Activated CD4-positive, alpha-beta T cell treated with anti-CD3 and anti-CD28 coated beads, Interleukin-2, amount 10 ng/mL, durations not matched to agents 24 days and 14 days (primary cell): ENCODE measurements at regions not wholly inside any gene's neighbourhood (a gene's known extent, or its start where the extent isn't known, plus 50 kb on each side); places are given as distances from the start of the nearest gene placed in this dataset.

Experiments
- DNase-seq: peaks from one replicate; pipeline ENCODE4 v3.0.0; 2022
- H3K27ac Mint-ChIP-seq: one replicate; pipeline ENCODE4 v1.8.0; 2022; ENCODE audit warnings: mild to moderate bottlenecking, mixed read lengths
- H3K27me3 Mint-ChIP-seq: one replicate; pipeline ENCODE4 v1.8.0; 2022; ENCODE audit warnings: mixed read lengths
- H3K36me3 Mint-ChIP-seq: one replicate; pipeline ENCODE4 v1.8.0; 2022; ENCODE audit warnings: low read depth, mild to moderate bottlenecking, mixed read lengths
- H3K4me1 Mint-ChIP-seq: one replicate; pipeline ENCODE4 v1.8.0; 2021; ENCODE audit warnings: mixed read lengths
- H3K4me3 Mint-ChIP-seq: one replicate; pipeline ENCODE4 v1.8.0; 2022; ENCODE audit warnings: mild to moderate bottlenecking, moderate library complexity, mixed read lengths
- H3K9me3 Mint-ChIP-seq: one replicate; pipeline ENCODE4 v1.8.0; 2021; ENCODE audit warnings: mixed read lengths
- intact Hi-C: fragments of 100-400 bp; cut with micrococcal nuclease; formaldehyde crosslinking; loops from one replicate; pipeline ENCODE4 v1.15.1; 2023

GRCh38 chr7:106792233-106792926 is 72.7 kb upstream of the PIK3CG start:
- no peak overlapping the region for H3K27ac Mint-ChIP-seq
- H3K4me3 Mint-ChIP-seq = no peak overlapping the region
- intact Hi-C loops = loop anchor here (10.0 kb wide), 2 partner anchors 152 to 932 kb away; no protein-coding TSS in a partner anchor
- H3K27me3 Mint-ChIP-seq = peaks cover 10% of the 10 kb centered on the region
- peaks cover 9% of the 10 kb centered on the region for H3K9me3 Mint-ChIP-seq
- peaks cover 3% of the 10 kb centered on the region for H3K4me1 Mint-ChIP-seq
- H3K36me3 Mint-ChIP-seq = peaks cover 2% of the 10 kb centered on the region
- DNase-seq = no peak

DNA sequence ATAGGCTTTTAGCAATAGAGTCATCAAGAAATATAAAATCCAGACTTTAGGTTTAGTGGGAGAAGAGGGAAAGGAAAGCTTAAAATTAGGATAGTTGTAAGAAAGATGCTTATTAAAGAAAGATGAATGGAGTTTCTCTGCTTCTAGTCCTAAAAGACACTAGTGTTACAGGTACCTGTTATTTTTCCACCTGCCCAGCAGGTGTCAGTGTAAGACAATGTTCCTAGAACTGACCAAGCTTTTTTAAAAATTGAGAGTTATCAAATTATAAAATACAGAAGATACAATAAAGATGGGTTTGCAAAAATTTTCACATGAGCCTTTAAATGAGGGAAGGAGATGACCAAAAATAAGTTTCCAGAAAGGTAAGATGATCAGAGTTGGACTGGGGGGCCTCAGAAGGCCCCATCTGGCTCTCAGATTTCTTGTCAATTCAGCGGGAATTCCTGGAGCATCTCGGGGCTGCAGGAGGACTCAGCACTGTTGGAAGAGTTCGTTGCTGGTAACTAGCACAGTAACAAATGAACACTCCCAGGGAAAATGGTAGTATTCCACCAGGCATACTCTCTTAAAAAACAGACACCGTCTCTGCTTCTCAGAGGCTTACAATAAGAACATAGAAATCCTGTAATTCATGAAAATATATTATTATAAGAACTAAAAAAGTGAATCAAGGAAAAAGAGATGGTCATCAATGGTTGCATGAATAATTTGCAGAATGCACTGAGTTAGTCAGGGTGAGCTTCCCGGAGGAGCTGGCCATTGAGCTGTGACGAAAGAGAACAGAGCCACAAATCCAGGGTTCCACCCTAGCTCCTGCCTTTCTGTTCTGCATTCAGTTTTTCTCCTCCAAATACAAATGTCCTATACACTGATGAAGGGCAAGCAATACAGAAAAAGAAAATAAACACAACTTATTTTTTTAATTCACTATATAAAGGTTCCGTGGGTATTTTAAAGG is 71.8 kb upstream of the PIK3CG start:
- no peak overlapping the region for H3K27ac Mint-ChIP-seq
- peaks cover 10% of the 10 kb centered on the region for H3K27me3 Mint-ChIP-seq
- DNase-seq = peak; percentile 77
- H3K4me3 Mint-ChIP-seq = no peak overlapping the region
- H3K36me3 Mint-ChIP-seq = peaks cover 2% of the 10 kb centered on the region
- intact Hi-C loops = loop anchor here (1.0 to 10.0 kb wide), 3 partner anchors 152 to 932 kb away; no protein-coding TSS in a partner anchor
- peaks cover 3% of the 10 kb centered on the region for H3K4me1 Mint-ChIP-seq
- peaks cover 9% of the 10 kb centered on the region for H3K9me3 Mint-ChIP-seq

DNA sequence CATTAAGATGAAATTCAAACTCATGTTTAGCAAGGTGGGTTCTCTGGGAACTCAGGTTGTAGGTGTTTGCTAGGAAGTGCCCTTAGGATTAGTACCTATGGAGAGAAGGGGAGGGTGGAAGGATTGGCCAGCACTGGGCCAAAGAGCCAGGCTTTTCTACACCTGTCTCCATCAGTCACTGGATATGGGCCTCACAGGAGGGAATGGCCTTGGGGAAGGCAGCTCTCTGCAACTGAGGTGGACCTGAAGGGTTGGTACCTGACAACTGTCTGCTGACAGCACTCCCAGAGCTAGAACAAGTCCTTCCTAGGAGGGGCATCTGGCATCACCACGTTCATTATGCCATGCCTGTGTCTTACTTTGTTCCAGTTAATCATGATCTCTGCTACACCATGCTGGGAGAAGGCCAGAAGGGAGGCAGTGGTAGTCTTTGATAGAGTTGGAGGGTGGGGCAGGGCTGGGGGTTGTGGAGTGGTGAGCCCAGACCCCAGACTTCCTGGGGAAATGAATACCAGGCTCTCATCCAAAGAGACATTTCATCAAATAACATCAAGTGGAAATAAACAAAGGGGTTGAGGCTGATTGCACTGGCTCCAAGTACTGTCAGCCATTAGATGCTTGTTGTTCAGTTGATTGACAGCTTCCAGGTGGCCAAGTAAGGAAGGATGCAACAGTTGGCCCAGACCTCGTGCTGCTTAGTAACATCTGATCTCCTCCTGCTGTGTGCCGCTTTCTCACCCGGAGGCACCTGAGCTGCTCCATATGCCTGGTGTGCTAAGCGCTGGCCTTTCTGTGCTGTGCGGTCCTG is 70.6 kb upstream of the PIK3CG start:
- Mint-ChIP-seq H3K27me3 (peaks cover 10% of the 10 kb centered on the region), H3K4me1 (peaks cover 3% of the 10 kb centered on the region), H3K27ac (no peak overlapping the region), H3K9me3 (peaks cover 9% of the 10 kb centered on the region), H3K36me3 (peaks cover 2% of the 10 kb centered on the region), H3K4me3 (no peak overlapping the region)
- DNase-seq = no peak
- intact Hi-C loops = loop anchor here (10.0 kb wide), 2 partner anchors 150 to 930 kb away; no protein-coding TSS in a partner anchor

- Mint-ChIP-seq H3K9me3 (peaks cover 6% of the 10 kb centered on the region), H3K27ac (no peak overlapping the region), H3K4me3 (no peak overlapping the region), H3K27me3 (peaks cover 6% of the 10 kb centered on the region), H3K36me3 (peaks cover 2% of the 10 kb centered on the region), H3K4me1 (peaks cover 3% of the 10 kb centered on the region)
- DNase-seq = no peak
- intact Hi-C loops = loop anchor here (10.0 kb wide), 2 partner anchors 150 to 930 kb away; no protein-coding TSS in a partner anchor
Measured at GRCh38 chr7:106795084-106795876, 69.8 kb upstream of the PIK3CG start.

GRCh38 chr7:106795877-106796231 is 69.2 kb upstream of the PIK3CG start:
- no peak overlapping the region for H3K27ac Mint-ChIP-seq
- H3K4me1 Mint-ChIP-seq = peaks cover 3% of the 10 kb centered on the region
- peaks cover 6% of the 10 kb centered on the region for H3K9me3 Mint-ChIP-seq

DNA sequence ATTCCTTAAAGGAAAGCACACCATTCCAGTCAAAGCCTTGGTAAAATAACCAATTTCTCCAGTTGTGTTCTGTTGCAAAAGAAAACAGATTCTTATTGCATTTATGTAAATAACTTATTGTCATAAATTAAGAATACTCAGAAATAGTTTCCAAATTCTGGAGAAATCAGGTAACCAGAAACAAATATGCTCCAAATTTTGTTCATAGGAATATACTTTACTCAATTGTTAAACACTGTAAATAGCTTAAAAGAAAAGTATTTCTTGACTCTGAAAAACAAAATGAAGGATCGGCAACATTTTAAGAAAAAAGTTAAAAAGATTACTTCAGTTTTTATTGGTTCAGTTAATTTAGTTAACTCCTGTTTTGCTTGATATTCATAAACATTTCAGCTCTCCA is 67.1 kb upstream of the PIK3CG start:
- Mint-ChIP-seq H3K36me3 (peaks cover 2% of the 10 kb centered on the region), H3K27ac (no peak overlapping the region), H3K4me3 (no peak overlapping the region), H3K27me3 (no peaks in the 10 kb centered on the region), H3K9me3 (peaks cover 6% of the 10 kb centered on the region), H3K4me1 (no peaks in the 10 kb centered on the region)
- DNase-seq = no peak
- intact Hi-C loops = loop anchor here (10.0 kb wide), 2 partner anchors 147 to 927 kb away; no protein-coding TSS in a partner anchor

More at GRCh38 chr7:106795877-106796231, 69.2 kb upstream of the PIK3CG start:
- intact Hi-C loops = loop anchor here (10.0 kb wide), 2 partner anchors 149 to 929 kb away; no protein-coding TSS in a partner anchor
- Mint-ChIP-seq H3K4me3 (no peak overlapping the region), H3K36me3 (peaks cover 2% of the 10 kb centered on the region), H3K27me3 (peaks cover 6% of the 10 kb centered on the region)
- DNase-seq = no peak

GRCh38 chr7:106802589-106802988 is 62.5 kb upstream of the PIK3CG start:
- H3K4me3 Mint-ChIP-seq = no peak overlapping the region
- no peak overlapping the region for H3K27ac Mint-ChIP-seq
- H3K4me1 Mint-ChIP-seq = no peaks in the 10 kb centered on the region
- intact Hi-C loops = no loop called here
- no peak for DNase-seq
- H3K36me3 Mint-ChIP-seq = no peaks in the 10 kb centered on the region
- H3K9me3 Mint-ChIP-seq = peaks cover 4% of the 10 kb centered on the region
- H3K27me3 Mint-ChIP-seq = peaks cover 10% of the 10 kb centered on the region

DNA sequence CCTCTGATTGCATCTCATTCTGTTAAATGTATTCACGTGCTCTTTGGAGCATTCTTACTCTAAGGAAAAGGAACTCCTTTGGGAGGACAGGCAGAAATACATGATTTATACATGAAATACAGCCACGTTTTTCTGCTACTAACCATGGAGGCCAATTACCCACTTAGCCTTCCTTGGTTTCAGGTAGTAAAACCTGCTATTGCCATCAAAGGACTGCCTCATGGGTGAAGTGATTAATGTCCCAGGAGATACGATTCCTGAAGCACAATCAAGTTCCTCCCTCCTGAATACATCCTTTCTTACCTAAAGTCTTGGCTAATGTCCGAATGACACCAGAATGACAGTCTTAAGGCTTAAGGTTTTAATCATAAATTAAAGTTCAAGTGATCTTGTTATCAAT is 58.5 kb upstream of the PIK3CG start:
- Mint-ChIP-seq H3K27ac (no peak overlapping the region), H3K9me3 (peaks cover 4% of the 10 kb centered on the region), H3K27me3 (peaks cover 10% of the 10 kb centered on the region), H3K36me3 (no peaks in the 10 kb centered on the region), H3K4me1 (peaks cover 2% of the 10 kb centered on the region), H3K4me3 (no peak overlapping the region)
- intact Hi-C loops = no loop called here
- DNase-seq = no peak

DNA sequence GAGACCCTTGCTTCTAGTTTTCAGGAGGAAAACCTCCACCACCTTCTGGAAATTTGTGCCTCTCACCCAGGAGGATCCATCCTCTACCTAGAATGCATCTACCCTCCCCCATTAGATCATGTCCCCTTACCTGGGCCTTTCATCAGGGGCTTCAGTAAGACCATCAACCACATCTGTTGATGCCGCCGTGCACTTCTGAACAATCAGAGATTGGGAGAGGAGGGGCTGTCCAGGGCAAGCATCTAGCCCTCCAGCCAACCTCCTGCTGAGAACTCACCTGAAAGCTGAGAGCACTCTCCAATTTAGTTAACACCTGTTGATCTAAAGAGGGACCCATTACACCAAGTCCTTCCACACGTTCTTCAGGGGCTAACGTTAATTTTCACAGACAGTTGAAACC is 57.6 kb upstream of the PIK3CG start:
- Mint-ChIP-seq H3K27me3 (peaks cover 10% of the 10 kb centered on the region), H3K4me1 (peaks cover 6% of the 10 kb centered on the region), H3K27ac (no peak overlapping the region), H3K36me3 (no peaks in the 10 kb centered on the region), H3K4me3 (no peak overlapping the region), H3K9me3 (peaks cover 4% of the 10 kb centered on the region)
- intact Hi-C loops = no loop called here
- DNase-seq = no peak

DNA sequence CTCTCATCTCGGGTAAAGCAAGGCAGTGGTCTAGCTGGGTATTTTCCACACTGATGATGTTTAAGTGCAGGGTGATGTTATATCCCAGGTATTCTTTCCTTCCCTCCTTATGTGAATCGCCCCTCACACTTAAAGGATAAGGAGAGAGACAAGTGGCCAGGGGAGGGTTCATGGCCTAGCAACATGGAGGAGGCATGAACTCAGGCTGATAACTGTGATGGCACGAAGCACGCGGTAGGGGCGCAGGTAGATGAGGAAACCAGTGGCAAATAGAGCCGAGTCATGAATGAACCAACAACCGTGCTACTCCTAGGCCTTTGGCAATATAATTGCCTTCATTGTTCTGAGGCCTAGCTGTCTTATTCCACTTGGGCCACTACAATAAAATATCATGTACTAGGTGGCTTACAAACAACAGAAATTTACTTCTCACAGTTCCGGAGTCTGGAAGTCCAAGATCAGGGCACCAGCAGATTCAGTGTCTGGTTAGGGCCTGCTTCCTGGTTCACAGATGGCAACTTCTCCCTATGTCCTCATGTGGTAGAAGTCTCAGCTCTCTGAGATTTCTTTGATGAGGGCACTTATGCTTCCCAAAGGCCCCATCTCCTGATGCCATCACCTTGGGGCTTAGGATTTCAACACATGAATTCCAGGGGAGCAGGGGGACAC is 56.0 kb upstream of the PIK3CG start:
- Mint-ChIP-seq H3K27ac (no peak overlapping the region), H3K9me3 (no peaks in the 10 kb centered on the region), H3K27me3 (peaks cover 3% of the 10 kb centered on the region), H3K4me3 (no peak overlapping the region), H3K36me3 (no peaks in the 10 kb centered on the region), H3K4me1 (peaks cover 6% of the 10 kb centered on the region)
- no peak for DNase-seq
- intact Hi-C loops = no loop called here

DNA sequence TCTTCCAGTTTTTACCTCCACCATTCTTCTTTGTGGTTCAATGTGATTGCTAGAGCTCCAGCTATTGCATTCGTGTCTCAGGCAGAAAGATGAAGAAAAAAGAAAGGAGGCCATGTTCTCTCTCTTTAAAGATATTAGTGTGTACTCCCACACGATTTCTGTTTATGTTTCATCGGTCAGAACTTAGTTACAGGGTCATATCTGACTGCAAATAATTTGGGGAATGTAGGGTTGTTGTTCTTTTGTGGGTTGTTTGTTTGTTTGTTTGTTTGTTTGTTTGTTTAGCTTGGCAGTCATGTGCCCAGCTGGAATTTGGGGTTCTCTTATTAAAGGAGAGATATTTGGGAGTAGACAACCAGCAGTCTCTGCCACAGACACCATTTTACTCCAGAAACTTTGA is 53.6 kb upstream of the PIK3CG start:
- Mint-ChIP-seq H3K4me3 (no peak overlapping the region), H3K27ac (no peak overlapping the region), H3K9me3 (no peaks in the 10 kb centered on the region), H3K27me3 (no peaks in the 10 kb centered on the region), H3K36me3 (no peaks in the 10 kb centered on the region), H3K4me1 (peaks cover 6% of the 10 kb centered on the region)
- intact Hi-C loops = no loop called here
- DNase-seq = no peak

DNA sequence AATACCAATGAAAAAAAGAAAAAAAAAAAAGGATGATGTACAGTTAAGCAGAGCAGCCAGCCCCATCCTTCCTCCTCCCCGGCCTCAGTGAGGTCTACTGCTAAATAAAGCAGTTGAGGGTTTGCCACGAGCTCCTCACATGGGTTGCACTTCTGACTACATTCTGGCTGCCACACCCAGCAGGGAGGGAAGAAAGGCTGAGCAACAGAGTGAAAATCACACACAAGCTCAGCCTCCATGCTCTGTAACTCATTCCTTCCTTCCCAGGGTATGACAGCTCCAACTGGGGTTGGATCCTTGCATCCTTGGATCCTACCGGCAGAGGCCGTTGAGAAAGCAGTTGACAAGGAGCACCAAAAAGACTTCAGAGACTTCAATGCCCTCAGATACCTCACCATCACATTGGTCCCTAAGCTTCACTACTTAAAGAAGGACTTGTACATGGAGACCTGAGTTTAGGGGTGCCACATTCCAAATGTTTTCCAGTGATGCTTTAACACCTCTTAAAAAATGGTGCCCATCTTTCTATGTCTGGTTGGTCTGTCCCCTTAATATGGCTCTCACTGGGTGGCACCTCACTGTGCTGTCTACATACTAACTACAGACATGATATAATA is 52.9 kb upstream of the PIK3CG start:
- DNase-seq = peak; percentile 68
- Mint-ChIP-seq H3K27me3 (no peaks in the 10 kb centered on the region), H3K27ac (no peak overlapping the region), H3K4me3 (no peak overlapping the region), H3K36me3 (no peaks in the 10 kb centered on the region), H3K9me3 (no peaks in the 10 kb centered on the region), H3K4me1 (peaks cover 6% of the 10 kb centered on the region)
- intact Hi-C loops = no loop called here
